ENCODE measurements at regions not wholly inside any gene's neighbourhood (a gene's known extent, or its start where the extent isn't known, plus 50 kb on each side); places are given as distances from the start of the nearest gene placed in this dataset.
"Not testable (repeated sequence)": the region's sequence is repeated elsewhere in the genome, so short reads cannot be mapped to it uniquely, and the experiment has no call there.

- Mint-ChIP-seq H3K27me3 (ENCODE audit: unreplicated experiment) (peaks cover 4% of the 10 kb centered on the region), H3K36me3 (ENCODE audit: unreplicated experiment) (peaks cover 4% of the 10 kb centered on the region), H3K4me3 (ENCODE audit: unreplicated experiment) (no peak overlapping the region), H3K27ac (ENCODE audit: unreplicated experiment) (no peak overlapping the region), H3K4me1 (ENCODE audit: low read depth, unreplicated experiment) (no peaks in the 10 kb centered on the region), H3K9me3 (ENCODE audit: unreplicated experiment) (no peaks in the 10 kb centered on the region)
- no peak for TF ChIP-seq CTCF (IDR thresholded peaks at IDR 0.05; ENCODE audit: partially characterized antibody, unreplicated experiment)
- DNase-seq: no peak
Observed at GRCh38 chr10:45106236-45106856, 105.6 kb downstream of the ZNF22 start.

- no peaks in the 10 kb centered on the region for H3K36me3 Mint-ChIP-seq (ENCODE audit: unreplicated experiment)
- H3K27me3 Mint-ChIP-seq (ENCODE audit: unreplicated experiment): peaks cover 1% of the 10 kb centered on the region
- no peak for DNase-seq
- H3K9me3 Mint-ChIP-seq (ENCODE audit: unreplicated experiment): no peaks in the 10 kb centered on the region
- TF ChIP-seq CTCF (IDR thresholded peaks at IDR 0.05; ENCODE audit: partially characterized antibody, unreplicated experiment): no peak
- no peaks in the 10 kb centered on the region for H3K4me1 Mint-ChIP-seq (ENCODE audit: low read depth, unreplicated experiment)
- H3K4me3 Mint-ChIP-seq (ENCODE audit: unreplicated experiment): no peak overlapping the region
- no peak overlapping the region for H3K27ac Mint-ChIP-seq (ENCODE audit: unreplicated experiment)
Observed at GRCh38 chr10:45111509-45111908, 110.8 kb downstream of the ZNF22 start.

GRCh38 chr10:45117940-45118339 is 117.2 kb downstream of the ZNF22 start:
- not testable (repeated sequence) for H3K4me3 Mint-ChIP-seq (ENCODE audit: unreplicated experiment); H3K27ac Mint-ChIP-seq (ENCODE audit: unreplicated experiment); H3K4me1 Mint-ChIP-seq (ENCODE audit: low read depth, unreplicated experiment)

GRCh38 chr10:45118929-45119328 is 118.2 kb downstream of the ZNF22 start:
- DNase-seq: no peak
- Mint-ChIP-seq H3K27me3 (ENCODE audit: unreplicated experiment) (no peaks in the 10 kb centered on the region), H3K4me1 (ENCODE audit: low read depth, unreplicated experiment) (no peaks in the 10 kb centered on the region), H3K4me3 (ENCODE audit: unreplicated experiment) (no peak overlapping the region), H3K36me3 (ENCODE audit: unreplicated experiment) (no peaks in the 10 kb centered on the region), H3K9me3 (ENCODE audit: unreplicated experiment) (no peaks in the 10 kb centered on the region), H3K27ac (ENCODE audit: unreplicated experiment) (no peak overlapping the region)
- no peak for TF ChIP-seq CTCF (IDR thresholded peaks at IDR 0.05; ENCODE audit: partially characterized antibody, unreplicated experiment)

More at GRCh38 chr10:45117940-45118339, 117.2 kb downstream of the ZNF22 start:
- not testable (repeated sequence) for H3K9me3 Mint-ChIP-seq (ENCODE audit: unreplicated experiment); DNase-seq; H3K27me3 Mint-ChIP-seq (ENCODE audit: unreplicated experiment); H3K36me3 Mint-ChIP-seq (ENCODE audit: unreplicated experiment)

- not testable (repeated sequence) for H3K27me3 Mint-ChIP-seq (ENCODE audit: unreplicated experiment); H3K36me3 Mint-ChIP-seq (ENCODE audit: unreplicated experiment); H3K9me3 Mint-ChIP-seq (ENCODE audit: unreplicated experiment); H3K4me3 Mint-ChIP-seq (ENCODE audit: unreplicated experiment); H3K4me1 Mint-ChIP-seq (ENCODE audit: low read depth, unreplicated experiment); DNase-seq; H3K27ac Mint-ChIP-seq (ENCODE audit: unreplicated experiment)
Observed at GRCh38 chr10:45122180-45122860, 121.6 kb downstream of the ZNF22 start.

- H3K4me1 Mint-ChIP-seq (ENCODE audit: low read depth, unreplicated experiment): no peaks in the 10 kb centered on the region
- TF ChIP-seq CTCF (IDR thresholded peaks at IDR 0.05; ENCODE audit: partially characterized antibody, unreplicated experiment): no peak
- H3K36me3 Mint-ChIP-seq (ENCODE audit: unreplicated experiment): no peaks in the 10 kb centered on the region
- no peaks in the 10 kb centered on the region for H3K9me3 Mint-ChIP-seq (ENCODE audit: unreplicated experiment)
- H3K27ac Mint-ChIP-seq (ENCODE audit: unreplicated experiment): no peak overlapping the region
- DNase-seq: no peak
- H3K27me3 Mint-ChIP-seq (ENCODE audit: unreplicated experiment): no peaks in the 10 kb centered on the region
- no peak overlapping the region for H3K4me3 Mint-ChIP-seq (ENCODE audit: unreplicated experiment)
Observed at GRCh38 chr10:45135443-45136198, 134.9 kb downstream of the ZNF22 start.

Data from glutamatergic neuron (in vitro differentiated cells).